Body of pancreas (tissue), 4 donors: ENCODE measurements at regions not wholly inside any gene's neighbourhood (a gene's known extent, or its start where the extent isn't known, plus 50 kb on each side); places are given as distances from the start of the nearest gene placed in this dataset.

Source experiments
- ATAC-seq: fragments of 150-250 bp; one replicate; pipeline ENCODE4 v1.9.1; 2016
- DNase-seq, 4 donors: peaks; one replicate each; pipeline ENCODE4 v3.0.0-alpha.2; 2019
- H3K27ac ChIP-seq, 4 donors: fragments of 200-600 bp; sonication (generic); 1 replicate in 3 of 4; 2 replicates in 1 of 4; pipeline versions ENCODE4 v1.5.1 to v1.6.1; 2016 to 2019; ENCODE audit warnings: mild to moderate bottlenecking in 1 of 4, mixed read lengths in 1 of 4, moderate library complexity in 1 of 4
- H3K27me3 ChIP-seq, 2 donors: fragments of 200-600 bp; sonication (generic); one replicate each; pipeline ENCODE4 v1.6.0; 2016; ENCODE audit warnings: mild to moderate bottlenecking in 1 of 2
- H3K36me3 ChIP-seq, 2 donors: fragments of 200-600 bp; sonication (generic); replicated peaks in 1 of 2; 2 replicates each; pipeline ENCODE4 v1.5.1; 2016; ENCODE audit warnings: low read depth in 2 of 2; ENCODE audit not compliant: insufficient read depth in 1 of 2
- H3K4me1 ChIP-seq: fragments of 200-600 bp; sonication (generic); one replicate; pipeline ENCODE4 v1.6.0; 2016
- H3K4me3 ChIP-seq, 2 donors: fragments of 200-600 bp; sonication (generic); 1 replicate in 1 of 2; 2 replicates in 1 of 2; pipeline ENCODE4 v1.5.1; 2016 to 2019
- H3K9me3 ChIP-seq, 3 donors: fragments of 200-600 bp; sonication (generic); 1 replicate in 2 of 3; 2 replicates in 1 of 3; pipeline ENCODE4 v1.5.1; 2016
- POLR2A ChIP-seq, 3 donors: fragments of 450-650 bp; IDR thresholded peaks; one replicate each; pipeline ENCODE4 v1.6.1; 2016; ENCODE audit warnings: antibody characterized with exemption in 3 of 3, mild to moderate bottlenecking in 2 of 3
- WGBS, 2 donors: methylation state at CpG; one replicate each; pipeline ENCODE4 v1.1.5; 2017; 5-methylcytosine and 5-hydroxymethylcytosine counted together
- intact Hi-C: fragments of 100-400 bp; cut with DNase I; formaldehyde crosslinking; loops from one replicate; pipeline ENCODE4 v1.15.1; 2023
- TF ChIP-seq, protein P1 (sequence below), 7 experiments: fragments of 450-650 bp in 4 of 7; fragments of 200-600 bp in 3 of 7; sonication (generic) in 3 of 7; IDR thresholded peaks; one replicate each; pipeline ENCODE4 v1.5.1; 2016 to 2019; ENCODE audit warnings: antibody characterized with exemption in 7 of 7

DNA sequence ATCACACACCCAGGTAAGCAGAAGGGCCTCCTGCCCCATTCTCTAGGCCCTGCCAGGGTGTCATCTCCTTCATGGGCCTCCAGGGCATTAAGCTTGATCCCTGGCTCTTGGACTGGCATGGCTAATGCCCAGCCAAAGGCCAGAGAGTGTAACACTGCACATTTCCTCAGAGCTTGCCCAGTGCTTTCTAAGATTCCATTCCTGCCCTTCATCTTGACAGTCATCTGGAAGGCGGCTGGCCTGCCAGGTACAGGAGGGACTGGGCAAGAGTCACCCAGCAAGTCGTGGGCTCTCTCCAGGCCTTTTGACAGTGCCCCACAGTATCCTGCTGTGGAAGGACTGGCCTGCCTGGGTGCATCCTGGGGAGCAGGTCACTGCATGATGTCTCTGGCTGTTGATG, 268.9 kb downstream of the HAUS1 start:
- 46 to 54% methylated on average over 2 of the region's 2 CpGs for WGBS, 2 donors
- Histone ChIP-seq H3K9me3 (no peaks in the 10 kb centered on the region), H3K4me1 (no peaks in the 10 kb centered on the region), H3K27ac (no peak overlapping the region), H3K27me3 (no peaks in the 10 kb centered on the region), H3K36me3 (no peaks in the 10 kb centered on the region), H3K4me3 (no peak overlapping the region)
- DNase-seq (no peak), ATAC-seq (no peak)
- intact Hi-C loops: no loop called here
- TF ChIP-seq, protein P1, sequence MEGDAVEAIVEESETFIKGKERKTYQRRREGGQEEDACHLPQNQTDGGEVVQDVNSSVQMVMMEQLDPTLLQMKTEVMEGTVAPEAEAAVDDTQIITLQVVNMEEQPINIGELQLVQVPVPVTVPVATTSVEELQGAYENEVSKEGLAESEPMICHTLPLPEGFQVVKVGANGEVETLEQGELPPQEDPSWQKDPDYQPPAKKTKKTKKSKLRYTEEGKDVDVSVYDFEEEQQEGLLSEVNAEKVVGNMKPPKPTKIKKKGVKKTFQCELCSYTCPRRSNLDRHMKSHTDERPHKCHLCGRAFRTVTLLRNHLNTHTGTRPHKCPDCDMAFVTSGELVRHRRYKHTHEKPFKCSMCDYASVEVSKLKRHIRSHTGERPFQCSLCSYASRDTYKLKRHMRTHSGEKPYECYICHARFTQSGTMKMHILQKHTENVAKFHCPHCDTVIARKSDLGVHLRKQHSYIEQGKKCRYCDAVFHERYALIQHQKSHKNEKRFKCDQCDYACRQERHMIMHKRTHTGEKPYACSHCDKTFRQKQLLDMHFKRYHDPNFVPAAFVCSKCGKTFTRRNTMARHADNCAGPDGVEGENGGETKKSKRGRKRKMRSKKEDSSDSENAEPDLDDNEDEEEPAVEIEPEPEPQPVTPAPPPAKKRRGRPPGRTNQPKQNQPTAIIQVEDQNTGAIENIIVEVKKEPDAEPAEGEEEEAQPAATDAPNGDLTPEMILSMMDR (IDR thresholded peaks at IDR 0.05): no peak
- TF ChIP-seq POLR2A (IDR thresholded peaks at IDR 0.05): no peak

- DNase-seq: no peak
- no peaks in the 10 kb centered on the region for H3K36me3 ChIP-seq
- H3K4me1 ChIP-seq: no peaks in the 10 kb centered on the region
- no peaks in the 10 kb centered on the region for H3K9me3 ChIP-seq
- no peak for TF ChIP-seq POLR2A (IDR thresholded peaks at IDR 0.05)
- TF ChIP-seq, protein P1 (IDR thresholded peaks at IDR 0.05): no peak
- H3K27me3 ChIP-seq: no peaks in the 10 kb centered on the region
- H3K4me3 ChIP-seq: no peak overlapping the region
- no peak overlapping the region for H3K27ac ChIP-seq
- ATAC-seq: no peak
- 65 to 66% methylated on average over 6 to 7 of the region's 7 CpGs for WGBS, 2 donors
- intact Hi-C loops: no loop called here
These were observed 269.6 kb downstream of the HAUS1 start for GRCh38 chr18:46373791-46374190.

DNA sequence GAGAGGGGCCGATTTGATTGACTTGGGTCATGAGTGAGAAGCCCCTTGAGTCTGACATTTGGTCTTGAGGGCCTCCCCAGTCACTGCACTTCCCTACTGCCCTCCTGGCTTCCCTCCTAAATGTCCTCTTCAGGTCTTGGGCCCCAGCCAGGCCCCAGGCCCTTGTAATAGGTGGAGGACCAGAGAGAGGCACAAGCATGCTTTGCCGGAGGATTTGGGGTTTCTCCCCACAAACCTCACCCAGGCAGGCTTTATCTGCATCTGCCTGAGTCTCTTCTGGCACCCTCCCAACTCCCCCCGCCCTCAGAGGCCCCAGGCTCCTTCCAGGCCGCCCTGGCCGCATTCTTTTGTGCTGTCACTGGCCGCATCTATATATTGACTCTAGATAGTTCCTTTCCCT, 270.7 kb downstream of the HAUS1 start:
- ATAC-seq (no peak), DNase-seq (no peak)
- Histone ChIP-seq H3K4me3 (no peak overlapping the region), H3K4me1 (no peaks in the 10 kb centered on the region), H3K9me3 (no peaks in the 10 kb centered on the region), H3K36me3 (no peaks in the 10 kb centered on the region), H3K27ac (no peak overlapping the region), H3K27me3 (no peaks in the 10 kb centered on the region)
- WGBS, 2 donors: 43 to 55% methylated on average over 6 of the region's 6 CpGs
- intact Hi-C loops: no loop called here
- TF ChIP-seq POLR2A (IDR thresholded peaks at IDR 0.05): no peak
- TF ChIP-seq, protein P1 (IDR thresholded peaks at IDR 0.05): no peak

DNA sequence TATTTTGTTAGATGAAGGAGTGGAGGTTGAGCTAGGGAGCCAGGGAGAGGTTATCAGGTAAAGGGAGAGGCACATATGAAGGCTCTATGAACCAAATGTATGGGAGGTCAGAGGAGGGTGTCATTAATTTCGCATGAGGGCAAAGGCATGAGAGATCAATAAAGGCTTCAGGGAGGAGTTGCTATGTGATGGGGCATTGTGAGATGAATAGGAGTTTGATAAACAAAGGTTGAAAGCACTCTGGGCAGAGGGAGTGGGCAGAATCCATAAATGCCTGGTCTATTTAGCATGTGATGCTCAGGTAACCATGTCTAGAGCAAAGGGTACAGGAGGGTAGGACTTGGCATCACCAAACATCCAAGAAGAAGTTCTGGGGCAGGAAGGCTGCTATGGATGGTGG, 273.4 kb downstream of the HAUS1 start:
- TF ChIP-seq, protein P1 (IDR thresholded peaks at IDR 0.05): no peak
- H3K9me3 ChIP-seq: no peaks in the 10 kb centered on the region
- H3K4me3 ChIP-seq: no peak overlapping the region
- intact Hi-C loops: no loop called here
- ATAC-seq (no peak), DNase-seq (no peak)
- H3K36me3 ChIP-seq: no peaks in the 10 kb centered on the region
- WGBS, 2 donors: 85 to 90% methylated on average over 1 of the region's 1 CpG
- no peaks in the 10 kb centered on the region for H3K4me1 ChIP-seq
- H3K27ac ChIP-seq: no peak overlapping the region
- H3K27me3 ChIP-seq: no peaks in the 10 kb centered on the region

DNA sequence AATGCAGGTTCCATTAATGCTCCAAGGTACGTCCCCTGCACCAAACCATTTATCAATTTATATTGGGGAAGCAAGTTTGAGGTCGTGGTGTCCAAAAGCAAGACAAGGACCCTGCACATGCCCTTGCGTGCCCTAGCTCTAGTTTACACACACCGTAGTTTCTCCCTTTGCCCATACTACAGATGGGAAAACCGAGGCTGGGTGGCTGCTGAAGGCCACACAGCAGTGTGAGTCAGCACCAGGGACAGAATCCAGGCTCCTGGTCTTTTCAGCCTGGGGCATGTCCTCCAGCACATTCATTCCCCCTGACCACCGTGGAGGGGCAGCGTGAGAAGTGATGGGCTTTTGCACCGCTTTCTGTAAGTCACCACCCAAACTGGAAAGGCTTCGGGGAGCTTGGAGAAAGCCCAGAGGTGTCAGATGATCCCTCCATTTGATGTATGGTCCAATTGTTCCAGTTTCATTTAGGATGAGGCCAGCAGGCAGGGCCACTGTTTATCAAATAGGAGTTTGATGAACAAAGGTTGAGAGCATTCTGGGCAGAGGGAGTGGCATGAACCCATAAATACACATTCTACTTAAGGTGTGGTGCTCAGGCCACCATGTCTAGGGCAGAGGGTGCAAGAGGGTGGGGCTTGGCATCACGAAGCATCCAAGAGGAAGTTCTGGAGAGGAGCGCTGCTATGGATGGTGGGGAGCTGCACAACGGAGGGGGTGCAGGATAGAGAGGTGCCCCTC, 274.1 kb downstream of the HAUS1 start:
- H3K9me3 ChIP-seq: no peaks in the 10 kb centered on the region
- no peak overlapping the region for H3K4me3 ChIP-seq
- no peak overlapping the region for H3K27ac ChIP-seq
- 75% methylated on average over 12 of the region's 12 CpGs for WGBS, 2 donors
- no peak for ATAC-seq
- no peak for TF ChIP-seq POLR2A (IDR thresholded peaks at IDR 0.05)
- TF ChIP-seq, protein P1 (IDR thresholded peaks at IDR 0.05): no peak
- intact Hi-C loops: no loop called here
- H3K4me1 ChIP-seq: no peaks in the 10 kb centered on the region
- no peak for DNase-seq
- H3K36me3 ChIP-seq: no peaks in the 10 kb centered on the region
- H3K27me3 ChIP-seq: no peaks in the 10 kb centered on the region
